GM12892 (cell line): ENCODE measurements at regions not wholly inside any gene's neighbourhood (a gene's known extent, or its start where the extent isn't known, plus 50 kb on each side); places are given as distances from the start of the nearest gene placed in this dataset.

ENCODE experiments used
- POLR2AphosphoS5 ChIP-seq: IDR thresholded peaks from 2 replicates; pipeline ENCODE4 v1.6.1; 2011; ENCODE audit warnings: low read depth, low read length, control low read depth
- TAF1 ChIP-seq: IDR thresholded peaks from 2 replicates; pipeline ENCODE4 v1.6.1; 2011; ENCODE audit warnings: low read depth, mild to moderate bottlenecking, control low read depth, low read length, borderline replicate concordance

- TF ChIP-seq TAF1 (no peak), POLR2AphosphoS5 (no peak)
Measured at GRCh38 chr6:16048221-16048620, 80.7 kb upstream of the MYLIP start.
